ENCODE measurements at regions not wholly inside any gene's neighbourhood (a gene's known extent, or its start where the extent isn't known, plus 50 kb on each side); places are given as distances from the start of the nearest gene placed in this dataset.

DNA sequence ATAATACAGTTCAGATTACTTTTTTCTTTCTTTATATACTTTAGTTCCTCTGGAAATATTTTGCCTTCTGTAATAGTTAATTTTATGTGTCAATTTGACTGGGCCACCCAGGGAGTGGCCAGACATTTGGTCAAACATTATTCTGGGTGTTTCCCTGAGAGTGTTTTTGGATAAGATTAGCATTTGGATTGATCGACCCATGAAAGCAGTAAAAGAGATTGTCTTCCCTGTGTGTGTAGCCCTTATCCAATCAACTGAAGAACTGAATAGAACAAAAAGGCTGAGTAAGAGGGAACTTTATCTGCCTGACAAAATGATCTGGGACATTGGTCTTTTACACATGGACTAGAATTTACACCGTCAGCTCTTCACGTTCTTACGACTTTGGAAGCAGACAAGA, 1190.1 kb upstream of the FAM98A start:
- Histone ChIP-seq H3F3A (ENCODE audit: low read length, unreplicated experiment) (no peaks in the 10 kb centered on the region), H3K4me3 (ENCODE audit: low read length) (no peak overlapping the region), H3K4me1 (ENCODE audit: insufficient read depth, low read length) (no peaks in the 10 kb centered on the region), H3K79me2 (ENCODE audit: low read length) (no peaks in the 10 kb centered on the region), H3K27ac (ENCODE audit: low read length) (no peak overlapping the region), H3K27me3 (ENCODE audit: low read length) (no peaks in the 10 kb centered on the region), H3K9ac (ENCODE audit: low read length) (no peak overlapping the region), H3K9me2 (replicated peaks; ENCODE audit: low read length) (no peaks in the 10 kb centered on the region), H3K4me2 (ENCODE audit: low read length) (no peak overlapping the region), H3K36me3 (ENCODE audit: low read depth, low read length) (no peaks in the 10 kb centered on the region), H2AFZ (ENCODE audit: low read length) (no peak overlapping the region), H3K9me3 (ENCODE audit: low read length) (no peaks in the 10 kb centered on the region), H4K20me1 (ENCODE audit: low read length) (no peaks in the 10 kb centered on the region)
- CTCF ChIA-PET, result no interaction called here
- ATAC-seq, result no peak
- TF ChIP-seq EZH2phosphoT487 (IDR thresholded peaks at IDR 0.05; ENCODE audit: borderline replicate concordance, low read length), result no peak
- TF ChIP-seq, protein P1, sequence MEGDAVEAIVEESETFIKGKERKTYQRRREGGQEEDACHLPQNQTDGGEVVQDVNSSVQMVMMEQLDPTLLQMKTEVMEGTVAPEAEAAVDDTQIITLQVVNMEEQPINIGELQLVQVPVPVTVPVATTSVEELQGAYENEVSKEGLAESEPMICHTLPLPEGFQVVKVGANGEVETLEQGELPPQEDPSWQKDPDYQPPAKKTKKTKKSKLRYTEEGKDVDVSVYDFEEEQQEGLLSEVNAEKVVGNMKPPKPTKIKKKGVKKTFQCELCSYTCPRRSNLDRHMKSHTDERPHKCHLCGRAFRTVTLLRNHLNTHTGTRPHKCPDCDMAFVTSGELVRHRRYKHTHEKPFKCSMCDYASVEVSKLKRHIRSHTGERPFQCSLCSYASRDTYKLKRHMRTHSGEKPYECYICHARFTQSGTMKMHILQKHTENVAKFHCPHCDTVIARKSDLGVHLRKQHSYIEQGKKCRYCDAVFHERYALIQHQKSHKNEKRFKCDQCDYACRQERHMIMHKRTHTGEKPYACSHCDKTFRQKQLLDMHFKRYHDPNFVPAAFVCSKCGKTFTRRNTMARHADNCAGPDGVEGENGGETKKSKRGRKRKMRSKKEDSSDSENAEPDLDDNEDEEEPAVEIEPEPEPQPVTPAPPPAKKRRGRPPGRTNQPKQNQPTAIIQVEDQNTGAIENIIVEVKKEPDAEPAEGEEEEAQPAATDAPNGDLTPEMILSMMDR (conservative IDR thresholded peaks at IDR 0.05; ENCODE audit: low read depth, low read length), result no peak
- TF ChIP-seq EZH2 (IDR thresholded peaks at IDR 0.05; ENCODE audit: low read length, unreplicated experiment), result no peak
- POLR2A ChIA-PET (ENCODE audit: unreplicated experiment), result no interaction called here
- BruUV-seq (replicated peaks), result no TSS peak
- DNase-seq, result no peak
- intact Hi-C loops (cut with micrococcal nuclease), result no loop called here

DNA sequence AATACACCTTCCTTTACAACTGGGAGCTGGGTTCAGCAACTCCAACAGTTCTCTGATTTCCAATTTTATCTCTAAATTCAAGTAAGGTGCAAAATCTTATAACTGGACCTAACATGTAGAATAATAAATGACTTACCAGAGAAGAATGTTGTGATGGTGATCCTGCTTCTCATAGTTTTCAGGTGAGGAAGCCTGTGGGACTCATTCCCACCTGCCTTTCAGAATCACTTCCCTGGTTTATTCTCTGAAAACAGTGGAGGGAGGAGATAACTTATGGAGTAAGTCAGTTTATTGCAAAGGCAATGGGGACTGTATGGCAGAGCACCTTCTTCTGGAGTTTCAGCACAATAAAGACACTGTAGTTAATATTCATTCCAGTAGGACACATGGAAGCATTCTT, 1188.2 kb upstream of the FAM98A start:
- ChIA-PET POLR2A (ENCODE audit: unreplicated experiment) (no interaction called here), CTCF (no interaction called here)
- TF ChIP-seq EZH2phosphoT487 (IDR thresholded peaks at IDR 0.05; ENCODE audit: borderline replicate concordance, low read length), result no peak
- TF ChIP-seq, protein P1 (conservative IDR thresholded peaks at IDR 0.05; ENCODE audit: low read depth, low read length), result no peak
- TF ChIP-seq EZH2 (IDR thresholded peaks at IDR 0.05; ENCODE audit: low read length, unreplicated experiment), result no peak

DNA sequence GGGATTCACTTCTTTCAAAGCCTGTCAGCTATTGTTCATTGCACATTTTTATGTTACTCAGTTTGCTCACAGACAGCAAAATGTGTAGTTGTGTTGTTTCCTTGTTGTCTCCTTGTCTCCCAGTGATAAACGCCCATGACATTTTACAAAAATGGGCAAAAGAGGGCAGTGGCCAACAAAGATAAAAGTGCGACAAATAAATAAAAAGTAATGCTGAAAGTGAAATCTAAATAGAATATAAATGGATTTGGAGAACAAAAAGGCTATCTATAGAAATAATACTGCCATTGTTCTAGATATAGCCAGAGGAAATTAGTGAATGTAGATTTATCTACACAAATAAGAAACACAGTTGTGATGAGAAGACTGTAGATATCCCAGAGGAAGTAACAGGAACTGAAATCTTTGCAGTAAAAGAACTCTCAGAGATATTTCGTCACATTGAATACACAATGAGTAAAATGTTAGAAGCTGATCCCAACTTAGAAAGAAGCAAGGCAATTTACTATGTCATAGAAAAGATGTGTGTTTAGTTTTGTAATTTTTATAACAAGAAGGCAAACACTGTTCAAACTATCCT, 1186.2 kb upstream of the FAM98A start:
- no peaks in the 10 kb centered on the region for H3K79me2 ChIP-seq (ENCODE audit: low read length)
- H4K20me1 ChIP-seq (ENCODE audit: low read length), result no peaks in the 10 kb centered on the region
- H3K27ac ChIP-seq (ENCODE audit: low read length), result no peak overlapping the region
- H2AFZ ChIP-seq (ENCODE audit: low read length), result no peak overlapping the region
- no peak for ATAC-seq
- H3K4me2 ChIP-seq (ENCODE audit: low read length), result no peak overlapping the region
- H3K36me3 ChIP-seq (ENCODE audit: low read depth, low read length), result no peaks in the 10 kb centered on the region
- no peaks in the 10 kb centered on the region for H3F3A ChIP-seq (ENCODE audit: low read length, unreplicated experiment)
- intact Hi-C loops (cut with micrococcal nuclease), result no loop called here
- no peak for DNase-seq
- H3K4me1 ChIP-seq (ENCODE audit: insufficient read depth, low read length), result no peaks in the 10 kb centered on the region
- no peaks in the 10 kb centered on the region for H3K27me3 ChIP-seq (ENCODE audit: low read length)
- H3K4me3 ChIP-seq (ENCODE audit: low read length), result no peak overlapping the region
- ChIA-PET CTCF (no interaction called here), POLR2A (ENCODE audit: unreplicated experiment) (no interaction called here)
- no peak overlapping the region for H3K9ac ChIP-seq (ENCODE audit: low read length)
- H3K9me2 ChIP-seq (replicated peaks; ENCODE audit: low read length), result no peaks in the 10 kb centered on the region
- no peaks in the 10 kb centered on the region for H3K9me3 ChIP-seq (ENCODE audit: low read length)
- TF ChIP-seq EZH2phosphoT487 (IDR thresholded peaks at IDR 0.05; ENCODE audit: borderline replicate concordance, low read length) (no peak), EZH2 (IDR thresholded peaks at IDR 0.05; ENCODE audit: low read length, unreplicated experiment) (no peak)
- TF ChIP-seq, protein P1 (conservative IDR thresholded peaks at IDR 0.05; ENCODE audit: low read depth, low read length), result no peak
- BruUV-seq (replicated peaks), result no TSS peak

More for the DNA sequence above, 1188.2 kb upstream of the FAM98A start:
- H3K9me3 ChIP-seq (ENCODE audit: low read length), result no peaks in the 10 kb centered on the region
- H2AFZ ChIP-seq (ENCODE audit: low read length), result no peak overlapping the region
- no peaks in the 10 kb centered on the region for H3K36me3 ChIP-seq (ENCODE audit: low read depth, low read length)
- H3K4me2 ChIP-seq (ENCODE audit: low read length), result no peak overlapping the region
- no peaks in the 10 kb centered on the region for H3F3A ChIP-seq (ENCODE audit: low read length, unreplicated experiment)
- no peaks in the 10 kb centered on the region for H4K20me1 ChIP-seq (ENCODE audit: low read length)
- H3K27me3 ChIP-seq (ENCODE audit: low read length), result no peaks in the 10 kb centered on the region
- no peaks in the 10 kb centered on the region for H3K4me1 ChIP-seq (ENCODE audit: insufficient read depth, low read length)
- H3K9me2 ChIP-seq (replicated peaks; ENCODE audit: low read length), result no peaks in the 10 kb centered on the region
- DNase-seq (no peak), ATAC-seq (no peak)
- no peaks in the 10 kb centered on the region for H3K79me2 ChIP-seq (ENCODE audit: low read length)
- intact Hi-C loops (cut with micrococcal nuclease), result no loop called here
- no peak overlapping the region for H3K9ac ChIP-seq (ENCODE audit: low read length)
- no peak overlapping the region for H3K27ac ChIP-seq (ENCODE audit: low read length)
- no peak overlapping the region for H3K4me3 ChIP-seq (ENCODE audit: low read length)
- BruUV-seq (replicated peaks), result no TSS peak
